Mucosa of descending colon (tissue), 3 donors: ENCODE measurements at regions not wholly inside any gene's neighbourhood (a gene's known extent, or its start where the extent isn't known, plus 50 kb on each side); places are given as distances from the start of the nearest gene placed in this dataset.

Experiments used
- ATAC-seq: fragments of 200-7000 bp; cut with Tn5 transposase; one replicate; pipeline ENCODE4 v1.9.1; 2020; ENCODE audit warnings: mild to moderate bottlenecking, moderate library complexity
- DNase-seq, 3 donors: peaks; one replicate each; pipeline ENCODE4 v3.0.0-alpha.2; 2020
- H3K36me3 ChIP-seq: fragments of 200-600 bp; one replicate; pipeline ENCODE4 v1.8.0; 2021; ENCODE audit warnings: low read depth, mild to moderate bottlenecking
- H3K4me1 ChIP-seq: fragments of 200-600 bp; one replicate; pipeline ENCODE4 v1.8.0; 2021; ENCODE audit warnings: low read depth, mild to moderate bottlenecking
- H3K4me3 ChIP-seq: fragments of 200-600 bp; one replicate; pipeline ENCODE4 v1.8.0; 2021; ENCODE audit warnings: mild to moderate bottlenecking
- H3K9me3 ChIP-seq: fragments of 200-600 bp; one replicate; pipeline ENCODE4 v1.8.0; 2021; ENCODE audit warnings: mild to moderate bottlenecking
- intact Hi-C, 2 donors: fragments of 100-400 bp; cut with DNase I in 1 of 2; cut with micrococcal nuclease in 1 of 2; formaldehyde crosslinking; loops; one replicate each; pipeline versions ENCODE4 v1.11.0 to v1.11.1; 2022; cut with DNase I, micrococcal nuclease
- TF ChIP-seq, protein P1 (sequence below): fragments of 200-600 bp; IDR thresholded peaks from one replicate; pipeline ENCODE4 v1.8.0; 2022; ENCODE audit warnings: antibody characterized with exemption, mild to moderate bottlenecking
- donor health status: DM: no; HTN: no; CAD: no; lungs with moderate emphysema.
- donor health status: DM: no; HTN: no; CAD: no.
- donor health status: DM: no; HTN: yes; CAD: no.

DNA sequence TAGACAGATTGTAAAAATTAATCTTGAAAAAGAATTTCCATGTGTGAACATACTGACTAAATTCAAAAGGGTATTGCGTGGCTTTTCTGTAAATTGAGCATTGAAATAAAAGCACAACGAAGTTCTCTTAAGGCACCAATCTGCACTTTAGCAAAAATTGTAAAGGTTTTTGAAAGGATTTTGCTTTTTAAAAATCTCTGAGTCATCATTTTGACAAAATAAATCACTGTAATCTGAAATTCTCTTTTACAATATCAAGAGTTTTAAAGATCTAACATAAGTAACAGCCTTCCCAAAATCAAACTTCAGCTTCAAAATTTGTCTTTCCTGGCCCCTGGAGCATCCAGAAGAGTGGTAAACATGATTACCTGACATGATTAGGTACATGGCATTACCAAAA lies 830.9 kb upstream of the AGA start:
- TF ChIP-seq, protein P1, sequence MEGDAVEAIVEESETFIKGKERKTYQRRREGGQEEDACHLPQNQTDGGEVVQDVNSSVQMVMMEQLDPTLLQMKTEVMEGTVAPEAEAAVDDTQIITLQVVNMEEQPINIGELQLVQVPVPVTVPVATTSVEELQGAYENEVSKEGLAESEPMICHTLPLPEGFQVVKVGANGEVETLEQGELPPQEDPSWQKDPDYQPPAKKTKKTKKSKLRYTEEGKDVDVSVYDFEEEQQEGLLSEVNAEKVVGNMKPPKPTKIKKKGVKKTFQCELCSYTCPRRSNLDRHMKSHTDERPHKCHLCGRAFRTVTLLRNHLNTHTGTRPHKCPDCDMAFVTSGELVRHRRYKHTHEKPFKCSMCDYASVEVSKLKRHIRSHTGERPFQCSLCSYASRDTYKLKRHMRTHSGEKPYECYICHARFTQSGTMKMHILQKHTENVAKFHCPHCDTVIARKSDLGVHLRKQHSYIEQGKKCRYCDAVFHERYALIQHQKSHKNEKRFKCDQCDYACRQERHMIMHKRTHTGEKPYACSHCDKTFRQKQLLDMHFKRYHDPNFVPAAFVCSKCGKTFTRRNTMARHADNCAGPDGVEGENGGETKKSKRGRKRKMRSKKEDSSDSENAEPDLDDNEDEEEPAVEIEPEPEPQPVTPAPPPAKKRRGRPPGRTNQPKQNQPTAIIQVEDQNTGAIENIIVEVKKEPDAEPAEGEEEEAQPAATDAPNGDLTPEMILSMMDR = no peak

GRCh38 chr4:178275671-178276360 lies 833.6 kb upstream of the AGA start:
- Histone ChIP-seq H3K9me3 (no peaks in the 10 kb centered on the region), H3K4me1 (no peaks in the 10 kb centered on the region), H3K36me3 (no peaks in the 10 kb centered on the region), H3K4me3 (no peak overlapping the region)
- intact Hi-C loops = no loop called here
- TF ChIP-seq, protein P1 = no peak
- ATAC-seq (no peak), DNase-seq (no peak)

More for the DNA sequence above, 830.9 kb upstream of the AGA start:
- intact Hi-C loops = no loop called here
- no peak for ATAC-seq
- H3K4me1 ChIP-seq = no peaks in the 10 kb centered on the region
- no peak overlapping the region for H3K4me3 ChIP-seq
- no peaks in the 10 kb centered on the region for H3K36me3 ChIP-seq
- no peaks in the 10 kb centered on the region for H3K9me3 ChIP-seq
- no peak for DNase-seq

DNA sequence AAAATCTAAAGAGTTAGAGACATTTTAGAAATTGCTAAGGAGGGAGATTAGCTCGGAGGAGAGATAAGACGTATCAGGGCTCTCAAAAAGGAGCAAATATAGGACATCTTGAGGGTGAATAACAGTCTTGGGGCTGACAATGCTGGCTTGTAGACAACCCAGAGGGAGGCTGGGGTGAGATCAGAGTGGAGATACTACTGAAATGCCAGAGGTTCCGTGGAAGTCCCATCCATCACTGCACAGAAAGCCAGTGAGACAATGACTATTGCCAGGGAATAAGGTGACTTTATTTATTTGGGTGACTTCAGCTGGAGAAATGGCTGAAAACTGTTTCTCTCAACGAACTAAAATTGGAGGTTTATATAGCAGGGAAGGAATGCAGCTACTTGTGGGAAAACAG lies 838.1 kb upstream of the AGA start:
- ATAC-seq = no peak

DNA sequence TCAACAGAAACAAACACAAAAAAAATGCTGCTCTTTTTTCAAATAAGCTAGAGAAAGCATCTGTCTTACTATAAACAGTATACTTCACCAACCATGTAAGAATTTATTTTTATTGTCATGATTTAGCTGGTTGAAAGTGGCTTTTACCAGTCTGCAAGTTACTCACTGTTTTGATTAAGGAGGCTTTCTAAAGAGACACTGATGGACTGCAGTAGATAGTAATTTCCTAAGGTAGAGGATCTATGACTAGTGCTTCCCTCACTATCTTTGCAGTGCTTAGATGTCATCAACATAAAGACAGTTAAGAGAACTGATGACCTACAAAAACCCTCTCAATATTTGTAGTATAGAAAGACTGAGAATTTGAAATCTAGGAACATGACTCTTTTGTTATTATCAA lies 846.2 kb upstream of the AGA start:
- Histone ChIP-seq H3K4me1 (no peaks in the 10 kb centered on the region), H3K36me3 (no peaks in the 10 kb centered on the region), H3K4me3 (no peak overlapping the region), H3K9me3 (no peaks in the 10 kb centered on the region)
- DNase-seq (no peak), ATAC-seq (no peak)
- intact Hi-C loops = no loop called here
- TF ChIP-seq, protein P1 = no peak

More for the DNA sequence above, 838.1 kb upstream of the AGA start:
- TF ChIP-seq, protein P1 = no peak
- no peaks in the 10 kb centered on the region for H3K36me3 ChIP-seq
- intact Hi-C loops = no loop called here
- no peaks in the 10 kb centered on the region for H3K9me3 ChIP-seq
- no peak for DNase-seq
- H3K4me1 ChIP-seq = no peaks in the 10 kb centered on the region
- no peak overlapping the region for H3K4me3 ChIP-seq

DNA sequence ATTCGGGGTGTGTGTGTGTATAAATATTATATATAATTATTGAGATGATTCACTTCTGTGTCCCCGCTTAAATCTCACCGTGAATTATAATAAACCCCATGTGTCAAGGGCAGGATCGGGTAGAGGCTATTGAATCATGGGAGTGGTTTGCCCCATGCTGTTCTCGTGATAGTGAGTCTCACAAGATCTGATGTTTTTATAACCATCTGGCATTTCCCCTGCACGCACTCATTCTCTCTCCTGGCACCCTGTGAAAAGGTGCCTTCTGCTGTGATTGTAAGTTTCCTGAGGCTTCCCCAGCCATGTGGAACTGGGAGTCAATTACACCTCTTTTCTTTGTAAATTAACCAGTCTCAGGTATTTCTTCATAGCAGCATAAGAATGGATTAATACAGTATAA lies 851.4 kb upstream of the AGA start:
- DNase-seq (no peak), ATAC-seq (no peak)
- no peaks in the 10 kb centered on the region for H3K36me3 ChIP-seq
- intact Hi-C loops = no loop called here
- no peaks in the 10 kb centered on the region for H3K9me3 ChIP-seq
- TF ChIP-seq, protein P1 = no peak
- H3K4me1 ChIP-seq = no peaks in the 10 kb centered on the region
- H3K4me3 ChIP-seq = no peak overlapping the region

DNA sequence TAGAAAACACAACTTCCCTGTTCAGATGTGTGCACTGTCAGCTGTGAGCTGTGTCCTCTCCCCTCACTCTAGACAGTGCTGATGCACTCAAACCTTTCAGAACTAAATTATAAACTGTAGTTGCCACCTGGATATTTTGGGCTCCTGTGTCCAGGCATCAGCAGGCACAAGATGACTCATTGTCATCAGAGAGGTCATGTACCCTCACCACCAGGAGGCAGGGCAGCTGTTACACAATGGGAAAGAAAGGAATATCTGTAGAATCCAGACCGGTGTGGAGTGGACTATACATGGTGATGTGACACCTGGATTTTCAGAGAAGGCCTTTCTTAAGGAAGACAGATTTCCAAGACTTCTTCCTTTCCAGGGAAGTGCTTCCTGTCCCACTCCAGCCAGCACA lies 854.4 kb upstream of the AGA start:
- no peaks in the 10 kb centered on the region for H3K4me1 ChIP-seq
- DNase-seq = no peak
- no peak overlapping the region for H3K4me3 ChIP-seq
- TF ChIP-seq, protein P1 = no peak
- ATAC-seq = no peak
- no peaks in the 10 kb centered on the region for H3K9me3 ChIP-seq
- no peaks in the 10 kb centered on the region for H3K36me3 ChIP-seq
- intact Hi-C loops = no loop called here
